HEK293 (cell line): ENCODE measurements at regions not wholly inside any gene's neighbourhood (a gene's known extent, or its start where the extent isn't known, plus 50 kb on each side); places are given as distances from the start of the nearest gene placed in this dataset.

Source experiments
- CTCF ChIA-PET: fragments of 350-600 bp; formaldehyde crosslinking; extraction: SDS; loops from one replicate; lab custom pipeline; 2021; ENCODE audit warnings: antibody characterized with exemption; lab: Yijun Ruan, JAX
- POLR2A ChIA-PET: fragments of 300-600 bp; formaldehyde crosslinking; extraction: SDS; loops from one replicate; lab custom pipeline; 2020; ENCODE audit warnings: antibody characterized with exemption, inconsistent platforms; lab: Yijun Ruan, JAX
- H3K27ac ChIP-seq: fragments of 200-500 bp; sonication (Bioruptor generic); 2 replicates; pipeline ENCODE4 v1.5.1; 2014; ENCODE audit warnings: low read depth, low read length, control low read depth, inconsistent platforms; ENCODE audit errors: extremely low read depth
- H3K36me3 ChIP-seq, 2 experiments: fragments of 200-500 bp in 1 of 2; sonication (Bioruptor generic) in 1 of 2; 1 replicate in 1 of 2; 2 replicates in 1 of 2; pipeline ENCODE4 v1.5.1; 2014 to 2017; ENCODE audit warnings: inconsistent platforms in 2 of 2, low read length in 2 of 2; ENCODE audit not compliant: control insufficient read depth in 2 of 2, insufficient read depth in 1 of 2
- H3K4me1 ChIP-seq: fragments of 200-500 bp; sonication (Bioruptor generic); 2 replicates; pipeline ENCODE4 v1.5.1; 2014; ENCODE audit warnings: mild to moderate bottlenecking, low read length, inconsistent platforms; ENCODE audit not compliant: control insufficient read depth, insufficient read depth
- H3K4me3 ChIP-seq: 2 replicates; pipeline ENCODE4 v1.5.1; 2011; ENCODE audit warnings: low read depth, mild to moderate bottlenecking, control low read depth, low read length, moderate library complexity
- H3K9me3 ChIP-seq: fragments of 200-500 bp; sonication (Bioruptor generic); 2 replicates; pipeline ENCODE4 v1.5.1; 2014; ENCODE audit warnings: low read depth, low read length, inconsistent platforms; ENCODE audit not compliant: control insufficient read depth, insufficient read depth
- BCL11A ChIP-seq: fragments of 450-650 bp; formaldehyde crosslinking; IDR thresholded peaks from 2 replicates; pipeline ENCODE4 v1.5.1; 2016; ENCODE audit warnings: low read depth, missing biosample characterization, missing genetic modification characterization
- GLIS1 ChIP-seq: fragments of 450-650 bp; formaldehyde crosslinking; IDR thresholded peaks from 2 replicates; pipeline ENCODE4 v1.5.1; 2016; ENCODE audit warnings: missing biosample characterization, missing genetic modification characterization
- HOXA7 ChIP-seq: sonication (generic); formaldehyde crosslinking; IDR thresholded peaks from 2 replicates; pipeline ENCODE4 v1.8.1; 2022; ENCODE audit warnings: missing genetic modification reagents, borderline replicate concordance
- KLF16 ChIP-seq: fragments of 450-650 bp; formaldehyde crosslinking; IDR thresholded peaks from 2 replicates; pipeline ENCODE4 v1.5.1; 2017; ENCODE audit warnings: missing biosample characterization, missing genetic modification characterization
- MZF1 ChIP-seq: fragments of 450-650 bp; formaldehyde crosslinking; IDR thresholded peaks from 2 replicates; pipeline ENCODE4 v1.5.1; 2017; ENCODE audit warnings: missing biosample characterization, missing genetic modification characterization, borderline replicate concordance
- OVOL3 ChIP-seq: fragments of 450-650 bp; formaldehyde crosslinking; IDR thresholded peaks from 2 replicates; pipeline ENCODE4 v1.5.1; 2016; ENCODE audit warnings: missing biosample characterization, missing genetic modification characterization
- SCRT2 ChIP-seq: fragments of 450-650 bp; formaldehyde crosslinking; IDR thresholded peaks from 2 replicates; pipeline ENCODE4 v1.5.1; 2016; ENCODE audit warnings: missing biosample characterization, missing genetic modification characterization
- SP2 ChIP-seq: fragments of 450-650 bp; formaldehyde crosslinking; IDR thresholded peaks from 2 replicates; pipeline ENCODE4 v1.5.1; 2016; ENCODE audit warnings: missing biosample characterization, missing genetic modification characterization
- ZBTB26 ChIP-seq: fragments of 450-650 bp; formaldehyde crosslinking; optimal IDR thresholded peaks from 2 replicates; pipeline ENCODE3; 2016; ENCODE audit warnings: missing biosample characterization, mild to moderate bottlenecking, missing genetic modification characterization
- ZBTB6 ChIP-seq: fragments of 450-650 bp; formaldehyde crosslinking; IDR thresholded peaks from 2 replicates; pipeline ENCODE4 v1.5.1; 2017; ENCODE audit warnings: missing biosample characterization, missing genetic modification characterization
- ZBTB7A ChIP-seq: fragments of 450-650 bp; formaldehyde crosslinking; IDR thresholded peaks from 2 replicates; pipeline ENCODE4 v1.5.1; 2016; ENCODE audit warnings: low read depth, missing biosample characterization, missing genetic modification characterization
- ZIC2 ChIP-seq: fragments of 450-650 bp; formaldehyde crosslinking; IDR thresholded peaks from 2 replicates; pipeline ENCODE4 v1.5.1; 2016; ENCODE audit warnings: missing biosample characterization, missing genetic modification characterization
- ZNF10 ChIP-seq: fragments of 450-650 bp; formaldehyde crosslinking; IDR thresholded peaks from 2 replicates; pipeline ENCODE4 v1.5.1; 2017; ENCODE audit warnings: missing biosample characterization, missing genetic modification characterization
- ZNF146 ChIP-seq: fragments of 450-650 bp; formaldehyde crosslinking; IDR thresholded peaks from 2 replicates; pipeline ENCODE4 v1.5.1; 2016; ENCODE audit warnings: missing biosample characterization, missing genetic modification characterization
- ZNF175 ChIP-seq: fragments of 450-650 bp; formaldehyde crosslinking; IDR thresholded peaks from 2 replicates; pipeline ENCODE4 v1.5.1; 2016; ENCODE audit warnings: missing biosample characterization, missing genetic modification characterization
- ZNF214 ChIP-seq: fragments of 450-650 bp; formaldehyde crosslinking; IDR thresholded peaks from 2 replicates; pipeline ENCODE4 v1.5.1; 2017; ENCODE audit warnings: missing biosample characterization, mild to moderate bottlenecking, missing genetic modification characterization, borderline replicate concordance
- ZNF221 ChIP-seq: fragments of 450-650 bp; formaldehyde crosslinking; IDR thresholded peaks from 2 replicates; pipeline ENCODE4 v1.5.1; 2017; ENCODE audit warnings: missing biosample characterization, missing genetic modification characterization, borderline replicate concordance
- ZNF404 ChIP-seq: fragments of 450-650 bp; formaldehyde crosslinking; IDR thresholded peaks from 2 replicates; pipeline ENCODE4 v1.5.1; 2017; ENCODE audit warnings: missing biosample characterization, missing genetic modification characterization
- ZNF423 ChIP-seq: fragments of 450-650 bp; formaldehyde crosslinking; IDR thresholded peaks from 2 replicates; pipeline ENCODE4 v1.5.1; 2016; ENCODE audit warnings: missing biosample characterization, missing genetic modification characterization
- ZNF529 ChIP-seq: fragments of 450-650 bp; formaldehyde crosslinking; IDR thresholded peaks from 2 replicates; pipeline ENCODE4 v1.5.1; 2017; ENCODE audit warnings: missing genetic modification characterization, missing biosample characterization; ENCODE audit not compliant: insufficient replicate concordance
- ZNF560 ChIP-seq: fragments of 450-650 bp; formaldehyde crosslinking; IDR thresholded peaks from 2 replicates; pipeline ENCODE4 v1.5.1; 2017; ENCODE audit warnings: missing biosample characterization, missing genetic modification characterization, borderline replicate concordance
- ZNF660 ChIP-seq: fragments of 450-650 bp; IDR thresholded peaks from 2 replicates; pipeline ENCODE4 v1.5.1; 2018; ENCODE audit warnings: missing biosample characterization, mild to moderate bottlenecking, missing genetic modification characterization
- ZSCAN16 ChIP-seq: fragments of 450-650 bp; formaldehyde crosslinking; IDR thresholded peaks from 2 replicates; pipeline ENCODE4 v1.5.1; 2016; ENCODE audit warnings: missing biosample characterization, missing genetic modification characterization
- TF ChIP-seq, protein P1 (sequence below): fragments of 450-650 bp; formaldehyde crosslinking; IDR thresholded peaks from 2 replicates; pipeline ENCODE4 v1.5.1; 2016; ENCODE audit warnings: missing biosample characterization, missing genetic modification characterization
- TF ChIP-seq, protein P2 (sequence below): fragments of 450-650 bp; formaldehyde crosslinking; IDR thresholded peaks from 2 replicates; pipeline ENCODE4 v1.5.1; 2016; ENCODE audit warnings: missing biosample characterization, missing genetic modification characterization

GRCh38 chr2:12080360-12080759 lies 333.9 kb downstream of the LPIN1 start:
- Histone ChIP-seq H3K4me3 (no peak overlapping the region), H3K4me1 (peaks cover 6% of the 10 kb centered on the region; the same call in 1 of the 2 replicates), H3K27ac (no peak overlapping the region), H3K36me3 (no peaks in the 10 kb centered on the region), H3K9me3 (no peaks in the 10 kb centered on the region)
- ChIA-PET POLR2A (no interaction called here), CTCF (no interaction called here)
- no peak for TF ChIP-seq ZNF10 (tag by site-specific recombination)
- TF ChIP-seq ZNF660 (tag by site-specific recombination): no peak
- TF ChIP-seq ZNF221 (tag by site-specific recombination): no peak
- TF ChIP-seq GLIS1 (tag by site-specific recombination): no peak
- no peak for TF ChIP-seq ZNF146 (tag by site-specific recombination)
- no peak for TF ChIP-seq ZNF529 (tag by site-specific recombination)
- TF ChIP-seq ZNF423 (tag by site-specific recombination): no peak
- no peak for TF ChIP-seq HOXA7 (CRISPR knock-in tag)

DNA sequence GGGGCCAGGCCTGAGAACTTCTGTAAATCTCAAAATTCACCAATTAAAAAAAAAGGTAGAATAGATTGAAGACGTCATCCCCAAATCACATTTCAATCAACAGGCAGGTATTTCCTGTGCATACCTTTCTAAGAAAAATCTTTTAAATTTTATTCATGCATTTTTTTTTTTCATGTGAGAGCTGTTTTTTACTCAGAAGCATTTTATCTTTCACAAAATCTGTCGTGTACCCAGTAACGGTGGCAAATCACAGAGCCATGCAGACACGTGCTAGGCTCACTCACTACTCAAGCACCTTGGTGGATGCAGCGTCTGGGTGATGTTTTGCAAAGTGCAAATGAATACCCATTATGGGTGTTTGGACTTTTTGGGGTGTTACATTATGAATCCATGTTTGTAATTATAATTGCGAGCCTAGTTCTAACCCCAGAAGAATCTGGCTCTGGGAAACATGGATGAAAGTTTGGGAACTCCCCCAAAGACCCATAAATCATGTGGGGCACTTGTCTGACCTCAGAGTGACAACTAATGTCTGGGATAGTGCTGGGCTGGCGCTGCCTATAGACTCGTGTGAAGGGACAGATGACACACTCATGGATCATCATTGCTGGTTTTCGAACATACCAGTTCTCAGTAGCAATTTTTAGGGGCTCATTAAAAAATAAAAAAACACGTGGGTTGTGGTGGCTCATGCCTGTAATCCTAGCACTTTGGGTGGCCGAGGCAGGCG lies 335.2 kb downstream of the LPIN1 start:
- H3K4me1 ChIP-seq: peaks cover 3% of the 10 kb centered on the region; the same call in 1 of the 2 replicates
- no peaks in the 10 kb centered on the region for H3K9me3 ChIP-seq
- no peak overlapping the region for H3K27ac ChIP-seq
- POLR2A ChIA-PET: no interaction called here
- H3K4me3 ChIP-seq: no peak overlapping the region
- CTCF ChIA-PET: interaction anchor here (0.7 kb wide), 1 partner anchor 175 kb away, joined by 3 read pairs; no protein-coding TSS in a partner anchor
- H3K36me3 ChIP-seq: no peaks in the 10 kb centered on the region
- TF ChIP-seq ZIC2 (tag by site-specific recombination) (no peak), SCRT2 (no peak), ZNF175 (no peak), MZF1 (tag by site-specific recombination) (no peak), KLF16 (tag by site-specific recombination) (no peak), OVOL3 (tag by site-specific recombination) (no peak), ZSCAN16 (tag by site-specific recombination) (no peak), ZNF404 (tag by site-specific recombination) (no peak), ZNF214 (no peak), ZNF560 (tag by site-specific recombination) (no peak), SP2 (tag by site-specific recombination) (no peak), ZBTB6 (tag by site-specific recombination) (no peak), BCL11A (tag by site-specific recombination) (no peak), ZNF221 (tag by site-specific recombination) (no peak), ZBTB7A (tag by site-specific recombination) (no peak), ZBTB26 (tag by site-specific recombination) (no peak)
- TF ChIP-seq, protein P1, sequence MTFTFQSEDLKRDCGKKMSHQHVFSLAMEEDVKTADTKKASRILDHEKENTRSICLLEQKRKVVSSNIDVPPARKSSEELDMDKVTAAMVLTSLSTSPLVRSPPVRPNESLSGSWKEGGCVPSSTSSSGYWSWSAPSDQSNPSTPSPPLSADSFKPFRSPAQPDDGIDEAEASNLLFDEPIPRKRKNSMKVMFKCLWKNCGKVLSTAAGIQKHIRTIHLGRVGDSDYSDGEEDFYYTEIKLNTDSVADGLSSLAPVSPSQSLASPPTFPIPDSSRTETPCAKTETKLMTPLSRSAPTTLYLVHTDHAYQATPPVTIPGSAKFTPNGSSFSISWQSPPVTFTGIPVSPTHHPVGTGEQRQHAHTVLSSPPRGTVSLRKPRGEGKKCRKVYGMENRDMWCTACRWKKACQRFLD (tag by site-specific recombination): no peak
- TF ChIP-seq, protein P2, sequence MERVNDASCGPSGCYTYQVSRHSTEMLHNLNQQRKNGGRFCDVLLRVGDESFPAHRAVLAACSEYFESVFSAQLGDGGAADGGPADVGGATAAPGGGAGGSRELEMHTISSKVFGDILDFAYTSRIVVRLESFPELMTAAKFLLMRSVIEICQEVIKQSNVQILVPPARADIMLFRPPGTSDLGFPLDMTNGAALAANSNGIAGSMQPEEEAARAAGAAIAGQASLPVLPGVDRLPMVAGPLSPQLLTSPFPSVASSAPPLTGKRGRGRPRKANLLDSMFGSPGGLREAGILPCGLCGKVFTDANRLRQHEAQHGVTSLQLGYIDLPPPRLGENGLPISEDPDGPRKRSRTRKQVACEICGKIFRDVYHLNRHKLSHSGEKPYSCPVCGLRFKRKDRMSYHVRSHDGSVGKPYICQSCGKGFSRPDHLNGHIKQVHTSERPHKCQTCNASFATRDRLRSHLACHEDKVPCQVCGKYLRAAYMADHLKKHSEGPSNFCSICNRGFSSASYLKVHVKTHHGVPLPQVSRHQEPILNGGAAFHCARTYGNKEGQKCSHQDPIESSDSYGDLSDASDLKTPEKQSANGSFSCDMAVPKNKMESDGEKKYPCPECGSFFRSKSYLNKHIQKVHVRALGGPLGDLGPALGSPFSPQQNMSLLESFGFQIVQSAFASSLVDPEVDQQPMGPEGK (tag by site-specific recombination): no peak
